ENCODE measurements at regions not wholly inside any gene's neighbourhood (a gene's known extent, or its start where the extent isn't known, plus 50 kb on each side); places are given as distances from the start of the nearest gene placed in this dataset.
"Not testable (repeated sequence)": the region's sequence is repeated elsewhere in the genome, so short reads cannot be mapped to it uniquely, and the experiment has no call there.

DNA sequence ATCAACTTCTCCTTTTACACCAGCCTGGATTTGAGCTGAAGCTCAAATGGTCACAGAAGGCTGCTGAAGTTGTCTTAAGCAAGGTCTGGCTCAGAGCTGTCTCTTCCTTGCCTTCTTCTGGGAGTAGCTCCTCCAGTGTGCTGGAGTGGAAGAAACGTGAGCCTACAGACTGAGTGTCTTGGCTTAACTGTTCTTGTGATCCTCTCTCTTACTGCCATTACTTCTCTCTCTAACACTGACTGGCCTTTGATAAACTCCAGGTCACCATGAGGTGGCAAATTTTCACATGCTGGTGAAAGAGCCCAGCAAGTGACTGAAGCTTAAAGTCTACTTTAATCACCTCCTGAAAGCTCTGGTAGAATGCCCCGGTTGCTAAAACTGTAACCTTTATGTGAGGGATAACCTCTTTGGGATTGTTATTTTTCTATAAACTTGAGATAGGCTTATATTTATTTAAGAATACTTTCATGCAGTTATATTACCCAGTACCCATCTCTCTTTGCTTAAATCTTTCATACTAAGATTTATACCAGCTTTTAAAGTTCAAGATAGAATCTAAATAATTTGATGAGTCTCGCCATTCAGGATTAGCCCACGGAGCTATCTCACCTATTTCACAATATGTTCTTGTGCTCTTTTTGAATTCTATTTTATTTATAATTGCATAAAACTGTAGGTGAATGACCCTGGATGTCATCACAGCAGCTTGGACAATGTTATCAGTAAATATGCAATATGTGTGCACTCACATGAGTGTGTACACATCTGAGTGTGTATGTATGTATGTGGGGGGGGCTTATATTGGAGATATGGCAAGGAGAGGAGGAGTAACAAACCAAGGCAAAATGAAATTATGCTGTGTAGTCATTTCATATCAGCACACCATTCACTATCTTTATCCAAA lies 924.0 kb downstream of the LTN1 start:
- no peak overlapping the region for H3K4me3 ChIP-seq (ENCODE audit: low read depth, low read length)
- DNase-seq = no peak
- H3K36me3 ChIP-seq = no peaks in the 10 kb centered on the region
- H3K27ac ChIP-seq = no peak overlapping the region
- H3K9me3 ChIP-seq (ENCODE audit: severe bottlenecking) = no peaks in the 10 kb centered on the region
- TF ChIP-seq, protein P1, sequence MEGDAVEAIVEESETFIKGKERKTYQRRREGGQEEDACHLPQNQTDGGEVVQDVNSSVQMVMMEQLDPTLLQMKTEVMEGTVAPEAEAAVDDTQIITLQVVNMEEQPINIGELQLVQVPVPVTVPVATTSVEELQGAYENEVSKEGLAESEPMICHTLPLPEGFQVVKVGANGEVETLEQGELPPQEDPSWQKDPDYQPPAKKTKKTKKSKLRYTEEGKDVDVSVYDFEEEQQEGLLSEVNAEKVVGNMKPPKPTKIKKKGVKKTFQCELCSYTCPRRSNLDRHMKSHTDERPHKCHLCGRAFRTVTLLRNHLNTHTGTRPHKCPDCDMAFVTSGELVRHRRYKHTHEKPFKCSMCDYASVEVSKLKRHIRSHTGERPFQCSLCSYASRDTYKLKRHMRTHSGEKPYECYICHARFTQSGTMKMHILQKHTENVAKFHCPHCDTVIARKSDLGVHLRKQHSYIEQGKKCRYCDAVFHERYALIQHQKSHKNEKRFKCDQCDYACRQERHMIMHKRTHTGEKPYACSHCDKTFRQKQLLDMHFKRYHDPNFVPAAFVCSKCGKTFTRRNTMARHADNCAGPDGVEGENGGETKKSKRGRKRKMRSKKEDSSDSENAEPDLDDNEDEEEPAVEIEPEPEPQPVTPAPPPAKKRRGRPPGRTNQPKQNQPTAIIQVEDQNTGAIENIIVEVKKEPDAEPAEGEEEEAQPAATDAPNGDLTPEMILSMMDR (IDR thresholded peaks at IDR 0.05; ENCODE audit: low read depth, low read length) = no peak
- peaks cover 55% of the 10 kb centered on the region for H3K27me3 ChIP-seq (ENCODE audit: insufficient read depth, low read depth, severe bottlenecking)

DNA sequence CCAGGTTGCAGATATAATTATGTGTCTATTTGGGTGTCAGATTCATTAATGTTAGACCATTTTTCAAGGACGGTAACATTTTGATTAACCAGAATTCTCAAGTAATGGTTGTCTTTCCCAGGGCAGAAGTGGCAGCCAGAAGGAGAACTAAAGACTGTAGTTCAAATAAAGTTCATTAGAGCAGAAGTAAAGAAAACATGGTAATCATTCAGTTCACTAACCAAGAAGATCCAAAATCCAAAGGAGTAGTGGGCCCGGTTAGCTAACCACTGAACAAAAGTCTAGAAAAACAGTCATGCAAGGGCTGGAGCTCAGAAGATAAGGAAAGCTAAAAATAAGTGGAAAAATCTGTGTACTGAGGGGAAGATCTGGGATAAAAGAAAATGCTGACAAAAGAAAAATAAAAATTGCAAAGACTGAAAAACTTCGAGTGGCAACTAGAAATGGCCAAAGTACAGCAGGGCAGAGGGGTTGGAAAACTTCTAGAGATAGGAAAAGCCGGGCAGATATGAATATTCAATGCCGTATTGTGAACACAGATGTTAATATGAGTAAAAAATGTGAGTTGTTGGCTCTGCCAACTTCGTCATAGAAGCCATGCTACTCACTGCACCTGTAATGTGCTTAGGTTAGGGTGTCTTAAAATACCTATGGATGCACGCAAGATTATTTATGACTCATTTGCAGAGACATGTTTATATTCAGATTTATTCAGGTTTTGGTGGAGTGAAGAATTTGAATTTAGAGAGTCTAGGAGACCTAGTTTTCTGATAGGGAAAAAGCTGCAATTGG lies 925.9 kb downstream of the LTN1 start:
- H3K36me3 ChIP-seq = no peaks in the 10 kb centered on the region
- DNase-seq = no peak
- no peak overlapping the region for H3K4me3 ChIP-seq (ENCODE audit: low read depth, low read length)
- TF ChIP-seq, protein P1 (IDR thresholded peaks at IDR 0.05; ENCODE audit: low read depth, low read length) = no peak
- peaks cover 57% of the 10 kb centered on the region for H3K27me3 ChIP-seq (ENCODE audit: insufficient read depth, low read depth, severe bottlenecking)
- no peaks in the 10 kb centered on the region for H3K9me3 ChIP-seq (ENCODE audit: severe bottlenecking)
- H3K27ac ChIP-seq = no peak overlapping the region

- H3K27me3 ChIP-seq (ENCODE audit: insufficient read depth, low read depth, severe bottlenecking) = peaks cover 51% of the 10 kb centered on the region
- no peaks in the 10 kb centered on the region for H3K9me3 ChIP-seq (ENCODE audit: severe bottlenecking)
- TF ChIP-seq, protein P1 (IDR thresholded peaks at IDR 0.05; ENCODE audit: low read depth, low read length) = no peak
- no peaks in the 10 kb centered on the region for H3K36me3 ChIP-seq
- H3K4me3 ChIP-seq (ENCODE audit: low read depth, low read length) = no peak overlapping the region
- no peak overlapping the region for H3K27ac ChIP-seq
- no peak for DNase-seq
These were observed 926.6 kb downstream of the LTN1 start for GRCh38 chr21:28066076-28066475.

- Histone ChIP-seq H3K4me3 (ENCODE audit: low read depth, low read length) (no peak overlapping the region), H3K27ac (no peak overlapping the region), H3K36me3 (no peaks in the 10 kb centered on the region), H3K27me3 (ENCODE audit: insufficient read depth, low read depth, severe bottlenecking) (peaks cover 41% of the 10 kb centered on the region), H3K9me3 (ENCODE audit: severe bottlenecking) (no peaks in the 10 kb centered on the region)
- TF ChIP-seq, protein P1 (IDR thresholded peaks at IDR 0.05; ENCODE audit: low read depth, low read length) = no peak
- no peak for DNase-seq
These were observed 929.1 kb downstream of the LTN1 start for GRCh38 chr21:28063241-28064216.

DNA sequence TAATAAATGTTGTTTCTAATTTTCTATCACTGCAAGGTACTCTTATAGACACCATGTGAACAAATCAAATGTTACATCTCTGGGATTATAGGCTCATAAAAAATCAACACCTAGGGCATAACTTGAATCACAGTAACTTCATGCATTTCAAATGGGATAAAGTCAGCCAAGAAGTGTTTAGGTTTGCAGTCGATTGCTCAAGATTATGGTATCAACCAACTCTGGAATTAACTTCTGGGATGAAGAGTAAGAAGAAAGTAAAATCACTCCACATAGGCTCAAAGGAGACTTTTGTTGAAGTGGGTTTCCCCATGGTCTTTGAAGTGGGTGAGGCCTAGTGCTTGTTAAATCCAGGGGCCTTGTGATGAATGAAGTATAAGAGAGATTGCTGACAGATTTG lies 939.7 kb downstream of the LTN1 start:
- not testable (repeated sequence) for H3K4me3 ChIP-seq (ENCODE audit: low read depth, low read length); H3K27me3 ChIP-seq (ENCODE audit: insufficient read depth, low read depth, severe bottlenecking); H3K27ac ChIP-seq; H3K36me3 ChIP-seq; DNase-seq; H3K9me3 ChIP-seq (ENCODE audit: severe bottlenecking)

GRCh38 chr21:28051649-28052048 lies 941.0 kb downstream of the LTN1 start:
- H3K9me3 ChIP-seq (ENCODE audit: severe bottlenecking); H3K27me3 ChIP-seq (ENCODE audit: insufficient read depth, low read depth, severe bottlenecking); DNase-seq; H3K4me3 ChIP-seq (ENCODE audit: low read depth, low read length); H3K36me3 ChIP-seq; H3K27ac ChIP-seq: not testable (repeated sequence)

DNA sequence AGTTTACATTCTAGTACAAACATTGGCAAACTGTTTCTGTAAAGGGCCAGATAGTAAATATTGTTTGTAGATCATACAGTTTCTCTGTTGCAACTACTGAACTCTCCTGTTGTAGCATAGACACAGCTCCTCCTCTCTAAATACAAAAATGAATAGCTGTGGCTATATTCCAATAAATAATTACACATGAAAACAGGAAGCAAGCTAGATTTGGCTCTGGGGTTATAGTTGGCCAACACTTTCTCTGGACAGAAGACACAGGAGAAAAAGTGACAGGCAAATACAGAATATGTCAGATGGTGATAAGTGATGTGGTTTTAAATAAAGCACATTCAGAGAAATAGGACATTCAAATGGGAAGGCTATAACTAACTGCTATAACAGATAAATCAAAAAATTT lies 957.0 kb downstream of the LTN1 start:
- not testable (repeated sequence) for H3K9me3 ChIP-seq (ENCODE audit: severe bottlenecking); H3K27ac ChIP-seq; H3K4me3 ChIP-seq (ENCODE audit: low read depth, low read length); H3K27me3 ChIP-seq (ENCODE audit: insufficient read depth, low read depth, severe bottlenecking); H3K36me3 ChIP-seq; DNase-seq

DNA sequence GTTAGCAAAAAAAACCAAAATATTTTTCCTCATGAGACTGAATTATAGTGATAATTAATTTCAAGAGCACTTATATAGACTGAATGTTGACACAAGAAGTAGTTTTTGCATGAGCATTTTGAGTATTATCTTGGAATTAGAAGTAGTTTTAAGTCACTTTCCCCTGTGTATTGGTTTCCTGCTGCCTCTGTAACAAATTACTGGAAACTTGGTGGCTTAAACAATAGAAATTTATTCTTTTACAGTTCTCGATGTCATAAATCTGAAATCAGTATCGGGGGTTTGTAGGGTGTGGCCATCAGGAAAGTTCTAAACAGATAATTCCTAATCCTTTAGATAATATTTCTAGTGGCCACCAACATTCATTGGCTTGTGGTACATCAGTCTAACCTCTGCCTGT lies 957.8 kb downstream of the LTN1 start:
- H3K4me3 ChIP-seq (ENCODE audit: low read depth, low read length); DNase-seq; H3K9me3 ChIP-seq (ENCODE audit: severe bottlenecking); H3K27ac ChIP-seq; H3K27me3 ChIP-seq (ENCODE audit: insufficient read depth, low read depth, severe bottlenecking); H3K36me3 ChIP-seq: not testable (repeated sequence)

DNA sequence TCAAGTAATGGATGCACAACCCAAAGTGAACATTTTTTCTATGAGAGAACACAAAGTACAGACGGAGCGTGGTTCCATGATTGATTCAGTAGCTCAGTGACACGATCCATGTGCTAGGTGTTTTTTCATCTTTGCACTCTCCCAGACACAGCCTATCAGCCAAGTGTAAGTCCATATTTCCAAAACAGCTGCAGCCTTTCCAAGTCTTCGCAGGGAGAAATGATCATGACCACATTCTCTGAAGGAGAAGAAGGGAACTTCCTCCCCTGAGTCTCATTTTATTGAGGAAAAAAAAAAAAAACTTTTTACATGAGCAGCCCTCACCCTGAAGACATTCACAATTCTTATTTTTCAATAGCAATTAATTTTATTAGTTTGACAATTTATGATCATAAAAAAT lies 958.3 kb downstream of the LTN1 start:
- H3K27me3 ChIP-seq (ENCODE audit: insufficient read depth, low read depth, severe bottlenecking); H3K9me3 ChIP-seq (ENCODE audit: severe bottlenecking); H3K36me3 ChIP-seq; H3K27ac ChIP-seq; DNase-seq; H3K4me3 ChIP-seq (ENCODE audit: low read depth, low read length): not testable (repeated sequence)
